ENCODE measurements at regions not wholly inside any gene's neighbourhood (a gene's known extent, or its start where the extent isn't known, plus 50 kb on each side); places are given as distances from the start of the nearest gene placed in this dataset.

GRCh38 chr2:163474889-163475288 lies 260.9 kb downstream of the FIGN start:
- Histone ChIP-seq H3K36me3 (ENCODE audit: insufficient read depth, low read length) (no peaks in the 10 kb centered on the region), H3K4me1 (ENCODE audit: insufficient read depth, low read length) (peaks cover 4% of the 10 kb centered on the region), H2AFZ (ENCODE audit: low read depth, low read length) (no peak overlapping the region), H3K4me3 (ENCODE audit: low read length) (no peak overlapping the region), H3K9me3 (ENCODE audit: low read length) (no peaks in the 10 kb centered on the region), H3K27me3 (ENCODE audit: insufficient read depth, low read length) (no peaks in the 10 kb centered on the region)

- H2AFZ ChIP-seq (ENCODE audit: low read depth, low read length), result no peak overlapping the region
- H3K4me1 ChIP-seq (ENCODE audit: insufficient read depth, low read length), result peaks cover 4% of the 10 kb centered on the region
- no peaks in the 10 kb centered on the region for H3K36me3 ChIP-seq (ENCODE audit: insufficient read depth, low read length)
- H3K4me3 ChIP-seq (ENCODE audit: low read length), result no peak overlapping the region
- H3K9me3 ChIP-seq (ENCODE audit: low read length), result no peaks in the 10 kb centered on the region
- no peaks in the 10 kb centered on the region for H3K27me3 ChIP-seq (ENCODE audit: insufficient read depth, low read length)
Observed at GRCh38 chr2:163474319-163474744, 261.5 kb downstream of the FIGN start.

- no peaks in the 10 kb centered on the region for H3K27me3 ChIP-seq (ENCODE audit: insufficient read depth, low read length)
Observed at GRCh38 chr2:163471947-163472346, 263.9 kb downstream of the FIGN start.

GRCh38 chr2:163469561-163469962 lies 266.2 kb downstream of the FIGN start:
- Histone ChIP-seq H3K9me3 (ENCODE audit: low read length) (no peaks in the 10 kb centered on the region), H3K4me1 (ENCODE audit: insufficient read depth, low read length) (peaks cover 9% of the 10 kb centered on the region), H3K36me3 (ENCODE audit: insufficient read depth, low read length) (no peaks in the 10 kb centered on the region), H2AFZ (ENCODE audit: low read depth, low read length) (no peak overlapping the region), H3K27me3 (ENCODE audit: insufficient read depth, low read length) (no peaks in the 10 kb centered on the region), H3K4me3 (ENCODE audit: low read length) (no peak overlapping the region)

More at GRCh38 chr2:163471947-163472346, 263.9 kb downstream of the FIGN start:
- Histone ChIP-seq H3K9me3 (ENCODE audit: low read length) (no peaks in the 10 kb centered on the region), H3K4me3 (ENCODE audit: low read length) (no peak overlapping the region), H2AFZ (ENCODE audit: low read depth, low read length) (no peak overlapping the region), H3K4me1 (ENCODE audit: insufficient read depth, low read length) (peaks cover 4% of the 10 kb centered on the region), H3K36me3 (ENCODE audit: insufficient read depth, low read length) (no peaks in the 10 kb centered on the region)

- no peak overlapping the region for H2AFZ ChIP-seq (ENCODE audit: low read depth, low read length)
- no peaks in the 10 kb centered on the region for H3K9me3 ChIP-seq (ENCODE audit: low read length)
- peaks cover 8% of the 10 kb centered on the region for H3K4me1 ChIP-seq (ENCODE audit: insufficient read depth, low read length)
- H3K36me3 ChIP-seq (ENCODE audit: insufficient read depth, low read length), result no peaks in the 10 kb centered on the region
- H3K4me3 ChIP-seq (ENCODE audit: low read length), result no peak overlapping the region
- H3K27me3 ChIP-seq (ENCODE audit: insufficient read depth, low read length), result no peaks in the 10 kb centered on the region
Observed at GRCh38 chr2:163467251-163467630, 268.6 kb downstream of the FIGN start.

- Histone ChIP-seq H3K4me1 (ENCODE audit: insufficient read depth, low read length) (peaks cover 6% of the 10 kb centered on the region), H3K4me3 (ENCODE audit: low read length) (no peak overlapping the region), H2AFZ (ENCODE audit: low read depth, low read length) (no peak overlapping the region), H3K9me3 (ENCODE audit: low read length) (no peaks in the 10 kb centered on the region), H3K27me3 (ENCODE audit: insufficient read depth, low read length) (no peaks in the 10 kb centered on the region), H3K36me3 (ENCODE audit: insufficient read depth, low read length) (no peaks in the 10 kb centered on the region)
Observed at GRCh38 chr2:163466331-163467250, 269.2 kb downstream of the FIGN start.

- Histone ChIP-seq H3K27me3 (ENCODE audit: insufficient read depth, low read length) (no peaks in the 10 kb centered on the region), H3K4me3 (ENCODE audit: low read length) (no peak overlapping the region), H2AFZ (ENCODE audit: low read depth, low read length) (no peak overlapping the region), H3K9me3 (ENCODE audit: low read length) (no peaks in the 10 kb centered on the region), H3K36me3 (ENCODE audit: insufficient read depth, low read length) (no peaks in the 10 kb centered on the region), H3K4me1 (ENCODE audit: insufficient read depth, low read length) (peaks cover 6% of the 10 kb centered on the region)
Observed at GRCh38 chr2:163465440-163465839, 270.4 kb downstream of the FIGN start.

- no peak overlapping the region for H3K4me3 ChIP-seq (ENCODE audit: low read length)
- no peaks in the 10 kb centered on the region for H3K27me3 ChIP-seq (ENCODE audit: insufficient read depth, low read length)
- H2AFZ ChIP-seq (ENCODE audit: low read depth, low read length), result no peak overlapping the region
- H3K9me3 ChIP-seq (ENCODE audit: low read length), result no peaks in the 10 kb centered on the region
- no peaks in the 10 kb centered on the region for H3K36me3 ChIP-seq (ENCODE audit: insufficient read depth, low read length)
- H3K4me1 ChIP-seq (ENCODE audit: insufficient read depth, low read length), result peaks cover 6% of the 10 kb centered on the region
Observed at GRCh38 chr2:163463411-163463810, 272.4 kb downstream of the FIGN start.

- H3K4me1 ChIP-seq (ENCODE audit: insufficient read depth, low read length), result peaks cover 6% of the 10 kb centered on the region
- no peaks in the 10 kb centered on the region for H3K9me3 ChIP-seq (ENCODE audit: low read length)
- no peak overlapping the region for H2AFZ ChIP-seq (ENCODE audit: low read depth, low read length)
- H3K27me3 ChIP-seq (ENCODE audit: insufficient read depth, low read length), result no peaks in the 10 kb centered on the region
- H3K36me3 ChIP-seq (ENCODE audit: insufficient read depth, low read length), result no peaks in the 10 kb centered on the region
- no peak overlapping the region for H3K4me3 ChIP-seq (ENCODE audit: low read length)
Observed at GRCh38 chr2:163462993-163463392, 272.8 kb downstream of the FIGN start.

GRCh38 chr2:163459986-163460385 lies 275.8 kb downstream of the FIGN start:
- Histone ChIP-seq H2AFZ (ENCODE audit: low read depth, low read length) (no peak overlapping the region), H3K27me3 (ENCODE audit: insufficient read depth, low read length) (no peaks in the 10 kb centered on the region), H3K4me1 (ENCODE audit: insufficient read depth, low read length) (no peaks in the 10 kb centered on the region), H3K36me3 (ENCODE audit: insufficient read depth, low read length) (no peaks in the 10 kb centered on the region), H3K4me3 (ENCODE audit: low read length) (no peak overlapping the region), H3K9me3 (ENCODE audit: low read length) (no peaks in the 10 kb centered on the region)

- H3K4me1 ChIP-seq (ENCODE audit: insufficient read depth, low read length), result no peaks in the 10 kb centered on the region
- no peaks in the 10 kb centered on the region for H3K36me3 ChIP-seq (ENCODE audit: insufficient read depth, low read length)
- H3K4me3 ChIP-seq (ENCODE audit: low read length), result no peak overlapping the region
- H2AFZ ChIP-seq (ENCODE audit: low read depth, low read length), result peak overlapping the region; percentile 16
- no peaks in the 10 kb centered on the region for H3K9me3 ChIP-seq (ENCODE audit: low read length)
- no peaks in the 10 kb centered on the region for H3K27me3 ChIP-seq (ENCODE audit: insufficient read depth, low read length)
Observed at GRCh38 chr2:163456953-163457743, 278.7 kb downstream of the FIGN start.

GRCh38 chr2:163455815-163456214 lies 280.0 kb downstream of the FIGN start:
- H3K4me1 ChIP-seq (ENCODE audit: insufficient read depth, low read length), result no peaks in the 10 kb centered on the region
- H3K36me3 ChIP-seq (ENCODE audit: insufficient read depth, low read length), result no peaks in the 10 kb centered on the region
- H3K9me3 ChIP-seq (ENCODE audit: low read length), result no peaks in the 10 kb centered on the region
- H3K27me3 ChIP-seq (ENCODE audit: insufficient read depth, low read length), result no peaks in the 10 kb centered on the region
- no peak overlapping the region for H2AFZ ChIP-seq (ENCODE audit: low read depth, low read length)
- H3K4me3 ChIP-seq (ENCODE audit: low read length), result no peak overlapping the region

- Histone ChIP-seq H2AFZ (ENCODE audit: low read depth, low read length) (no peak overlapping the region), H3K27me3 (ENCODE audit: insufficient read depth, low read length) (no peaks in the 10 kb centered on the region), H3K4me1 (ENCODE audit: insufficient read depth, low read length) (no peaks in the 10 kb centered on the region), H3K4me3 (ENCODE audit: low read length) (no peak overlapping the region), H3K9me3 (ENCODE audit: low read length) (no peaks in the 10 kb centered on the region), H3K36me3 (ENCODE audit: insufficient read depth, low read length) (no peaks in the 10 kb centered on the region)
Observed at GRCh38 chr2:163453920-163454319, 281.9 kb downstream of the FIGN start.

Data from neuron (in vitro differentiated cells).